ENCODE measurements at regions not wholly inside any gene's neighbourhood (a gene's known extent, or its start where the extent isn't known, plus 50 kb on each side); places are given as distances from the start of the nearest gene placed in this dataset.

DNA sequence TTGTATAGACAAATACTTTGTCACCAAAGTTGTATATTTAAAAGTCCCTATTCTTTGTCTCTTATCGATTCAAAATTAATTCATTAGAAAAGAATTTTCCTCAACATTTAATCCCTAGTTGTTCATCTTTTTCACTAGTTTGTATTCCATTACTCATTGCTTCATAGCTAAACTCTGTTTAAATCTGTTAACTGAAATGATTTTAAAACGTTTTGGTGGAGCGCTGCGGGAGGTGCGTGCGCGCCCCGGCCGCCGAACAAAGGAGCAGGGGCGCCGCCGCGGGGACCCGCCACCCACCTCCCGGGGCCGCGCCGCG is 56.4 kb upstream of the GOLGA8A start:
- no peak for TF ChIP-seq HDGF (IDR thresholded peaks at IDR 0.05; ENCODE audit: borderline replicate concordance)
- no peak for TF ChIP-seq NFRKB (IDR thresholded peaks at IDR 0.05)
- TF ChIP-seq ELF4 (IDR thresholded peaks at IDR 0.05), result no peak
- TF ChIP-seq ZNF384 (IDR thresholded peaks at IDR 0.05), result no peak
